ENCODE measurements at regions not wholly inside any gene's neighbourhood (a gene's known extent, or its start where the extent isn't known, plus 50 kb on each side); places are given as distances from the start of the nearest gene placed in this dataset.
A peak's percentile ranks its signal among the peaks of the same experiment; 100 is the strongest.

- TF ChIP-seq CTCF (IDR thresholded peaks at IDR 0.05; ENCODE audit: low read depth, low read length, poor library complexity, severe bottlenecking): no peak
- TF ChIP-seq EZH2phosphoT487 (IDR thresholded peaks at IDR 0.05; ENCODE audit: borderline replicate concordance, low read length): no peak
- no peak overlapping the region for H3K4me2 ChIP-seq (ENCODE audit: low read length)
- H3K4me1 ChIP-seq (ENCODE audit: control insufficient read depth, low read length): peaks cover 11% of the 10 kb centered on the region; the same call in 1 of the 2 replicates
- no peaks in the 10 kb centered on the region for H4K20me1 ChIP-seq (ENCODE audit: control insufficient read depth, insufficient read depth, low read depth, low read length)
- H3K79me2 ChIP-seq (ENCODE audit: control insufficient read depth, low read length): no peaks in the 10 kb centered on the region
- H3K9me2 ChIP-seq (replicated peaks; ENCODE audit: control insufficient read depth, low read length): no peaks in the 10 kb centered on the region
- H3K27ac ChIP-seq (ENCODE audit: low read depth, low read length): no peak overlapping the region
- no peaks in the 10 kb centered on the region for H3F3A ChIP-seq (ENCODE audit: control insufficient read depth, insufficient read depth)
- H3K36me3 ChIP-seq (ENCODE audit: control insufficient read depth, low read length): no peaks in the 10 kb centered on the region
- peaks cover 5% of the 10 kb centered on the region; the same call in 1 of the 2 replicates for H3K27me3 ChIP-seq (ENCODE audit: control insufficient read depth, low read length)
- H3K9me3 ChIP-seq (ENCODE audit: control insufficient read depth, insufficient read depth, low read length): no peaks in the 10 kb centered on the region
- H3K4me3 ChIP-seq (ENCODE audit: low read length): no peak overlapping the region
These were observed 156.6 kb downstream of the FHIP1A start for GRCh38 chr4:151565583-151565982.

DNA sequence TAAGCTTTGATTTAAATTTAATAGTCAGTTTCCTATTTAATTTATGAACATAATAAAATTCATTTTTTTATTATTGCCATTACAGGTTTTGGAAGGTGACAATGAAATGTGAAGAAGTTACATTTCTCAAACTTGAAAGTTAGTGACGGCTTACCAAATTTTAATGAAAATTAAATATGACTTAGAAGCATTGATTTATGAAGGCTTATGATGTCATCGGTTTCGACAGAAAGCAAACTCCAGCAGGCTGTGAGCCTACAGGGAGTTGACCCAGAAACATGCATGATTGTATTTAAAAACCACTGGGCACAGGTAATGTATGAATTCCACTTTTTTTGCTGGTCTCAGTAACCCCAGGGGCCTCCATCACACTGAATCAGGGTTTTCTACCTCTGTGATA, 157.1 kb downstream of the FHIP1A start:
- Histone ChIP-seq H3K9me3 (ENCODE audit: control insufficient read depth, insufficient read depth, low read length) (no peaks in the 10 kb centered on the region), H3K27ac (ENCODE audit: low read depth, low read length) (no peak overlapping the region), H3K4me1 (ENCODE audit: control insufficient read depth, low read length) (peaks cover 11% of the 10 kb centered on the region; the same call in 1 of the 2 replicates), H3K27me3 (ENCODE audit: control insufficient read depth, low read length) (peaks cover 5% of the 10 kb centered on the region; the same call in 1 of the 2 replicates), H3K9me2 (replicated peaks; ENCODE audit: control insufficient read depth, low read length) (no peaks in the 10 kb centered on the region), H3K4me3 (ENCODE audit: low read length) (no peak overlapping the region), H3K4me2 (ENCODE audit: low read length) (no peak overlapping the region), H3K36me3 (ENCODE audit: control insufficient read depth, low read length) (no peaks in the 10 kb centered on the region), H3K79me2 (ENCODE audit: control insufficient read depth, low read length) (no peaks in the 10 kb centered on the region), H3F3A (ENCODE audit: control insufficient read depth, insufficient read depth) (no peaks in the 10 kb centered on the region), H4K20me1 (ENCODE audit: control insufficient read depth, insufficient read depth, low read depth, low read length) (no peaks in the 10 kb centered on the region)
- no peak for TF ChIP-seq CTCF (IDR thresholded peaks at IDR 0.05; ENCODE audit: low read depth, low read length, poor library complexity, severe bottlenecking)
- TF ChIP-seq EZH2phosphoT487 (IDR thresholded peaks at IDR 0.05; ENCODE audit: borderline replicate concordance, low read length): no peak

DNA sequence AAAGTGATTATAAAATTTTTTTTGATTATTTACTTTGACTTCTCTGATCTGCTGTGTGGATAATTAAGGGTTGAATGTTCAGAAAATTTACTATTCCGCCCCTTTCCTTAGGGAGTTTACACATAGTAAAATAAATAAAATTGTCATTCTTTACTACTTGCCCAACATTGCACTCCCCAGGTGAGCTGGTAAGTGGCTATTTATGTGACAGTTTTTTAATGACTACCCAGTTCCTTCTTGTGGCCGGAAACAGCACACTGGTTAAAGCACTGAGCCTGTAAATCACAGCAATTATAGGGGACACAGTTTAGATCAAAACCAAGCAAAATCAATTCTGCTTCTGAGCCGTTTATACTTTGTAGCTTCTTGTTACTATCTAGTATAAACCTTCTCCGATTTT, 158.1 kb downstream of the FHIP1A start:
- H3F3A ChIP-seq (ENCODE audit: control insufficient read depth, insufficient read depth): no peaks in the 10 kb centered on the region
- no peaks in the 10 kb centered on the region for H4K20me1 ChIP-seq (ENCODE audit: control insufficient read depth, insufficient read depth, low read depth, low read length)
- H3K79me2 ChIP-seq (ENCODE audit: control insufficient read depth, low read length): no peaks in the 10 kb centered on the region
- H3K27me3 ChIP-seq (ENCODE audit: control insufficient read depth, low read length): peaks cover 5% of the 10 kb centered on the region; the same call in 1 of the 2 replicates
- TF ChIP-seq CTCF (IDR thresholded peaks at IDR 0.05; ENCODE audit: low read depth, low read length, poor library complexity, severe bottlenecking) (no peak), EZH2phosphoT487 (IDR thresholded peaks at IDR 0.05; ENCODE audit: borderline replicate concordance, low read length) (no peak)
- no peaks in the 10 kb centered on the region for H3K36me3 ChIP-seq (ENCODE audit: control insufficient read depth, low read length)
- H3K4me2 ChIP-seq (ENCODE audit: low read length): peak overlapping the region; percentile 14; the same call in 1 of the 2 replicates
- peaks cover 11% of the 10 kb centered on the region; the same call in 1 of the 2 replicates for H3K4me1 ChIP-seq (ENCODE audit: control insufficient read depth, low read length)
- no peak overlapping the region for H3K27ac ChIP-seq (ENCODE audit: low read depth, low read length)
- no peaks in the 10 kb centered on the region for H3K9me2 ChIP-seq (replicated peaks; ENCODE audit: control insufficient read depth, low read length)
- no peak overlapping the region for H3K4me3 ChIP-seq (ENCODE audit: low read length)
- H3K9me3 ChIP-seq (ENCODE audit: control insufficient read depth, insufficient read depth, low read length): no peaks in the 10 kb centered on the region
